SJCRH30 (cell line): ENCODE measurements at regions not wholly inside any gene's neighbourhood (a gene's known extent, or its start where the extent isn't known, plus 50 kb on each side); places are given as distances from the start of the nearest gene placed in this dataset.

Experiments used
- DNase-seq, 2 experiments: peaks; one replicate each; pipeline ENCODE4 v3.0.0-alpha.2; 2015 to 2020
- H3K27ac ChIP-seq: fragments of 250-450 bp; sonication (Bioruptor Pico); 2 replicates; pipeline ENCODE4 v1.5.1; 2020; ENCODE audit warnings: mild to moderate bottlenecking, moderate library complexity
- H3K27me3 ChIP-seq: fragments of 250-450 bp; sonication (Bioruptor Pico); 2 replicates; pipeline ENCODE4 v1.5.1; 2020; ENCODE audit warnings: mild to moderate bottlenecking, moderate library complexity
- H3K36me3 ChIP-seq: fragments of 250-450 bp; sonication (Bioruptor Pico); 2 replicates; pipeline ENCODE4 v1.5.1; 2020; ENCODE audit warnings: mild to moderate bottlenecking, moderate library complexity
- H3K4me1 ChIP-seq: fragments of 250-450 bp; sonication (Bioruptor Pico); 2 replicates; pipeline ENCODE4 v1.5.1; 2020; ENCODE audit warnings: mild to moderate bottlenecking, moderate library complexity
- H3K4me3 ChIP-seq: fragments of 250-450 bp; sonication (Bioruptor Pico); 2 replicates; pipeline ENCODE4 v1.5.1; 2020; ENCODE audit warnings: mild to moderate bottlenecking, moderate library complexity
- H3K9me3 ChIP-seq: fragments of 250-450 bp; sonication (Bioruptor Pico); replicated peaks from 2 replicates; pipeline ENCODE4 v1.5.1; 2020; ENCODE audit warnings: mild to moderate bottlenecking, moderate library complexity

DNA sequence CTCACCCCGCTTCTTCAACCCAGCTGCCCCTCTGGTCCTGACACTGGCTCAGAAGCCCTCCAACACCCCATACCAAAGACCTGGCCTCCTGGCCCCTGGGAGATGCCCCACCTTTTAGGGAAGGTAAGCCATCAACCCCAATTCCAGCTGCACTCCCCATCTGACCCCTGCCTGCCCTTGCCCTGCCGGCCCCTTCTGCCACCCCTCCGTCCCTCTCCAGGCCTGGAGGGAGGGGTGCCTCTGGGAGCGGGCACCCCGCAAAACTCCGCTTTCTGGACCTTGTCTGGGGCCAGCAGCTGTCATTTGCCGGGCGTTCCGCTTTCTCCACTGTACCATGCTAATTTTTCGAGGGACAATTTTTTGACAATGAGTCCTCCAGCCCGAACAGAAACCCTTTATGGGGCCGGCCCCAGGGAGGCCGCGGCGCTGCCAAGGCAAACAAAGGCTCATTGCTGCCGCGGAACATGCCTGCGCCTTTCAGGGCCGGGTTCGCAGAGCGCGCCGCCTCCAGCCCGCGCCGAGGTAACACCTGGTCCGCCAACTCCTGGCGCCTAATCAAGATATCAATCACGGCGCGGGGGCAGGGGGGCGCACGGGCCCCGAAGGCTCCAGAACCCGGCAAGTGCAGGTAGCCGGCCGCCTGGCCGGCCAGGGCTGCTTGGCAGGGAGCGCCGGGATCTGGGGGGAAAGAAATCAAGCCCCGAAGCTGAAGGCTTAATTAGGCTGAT, 96.0 kb downstream of the INHBB start:
- DNase-seq: peak in 1 of 2 experiments; percentile 34
- Histone ChIP-seq H3K27ac (no peak overlapping the region), H3K9me3 (no peaks in the 10 kb centered on the region), H3K27me3 (peaks cover 21% of the 10 kb centered on the region), H3K4me3 (no peak overlapping the region), H3K4me1 (no peaks in the 10 kb centered on the region), H3K36me3 (no peaks in the 10 kb centered on the region)

- Histone ChIP-seq H3K36me3 (no peaks in the 10 kb centered on the region), H3K4me1 (no peaks in the 10 kb centered on the region), H3K9me3 (no peaks in the 10 kb centered on the region), H3K4me3 (no peak overlapping the region), H3K27ac (no peak overlapping the region), H3K27me3 (peaks cover 21% of the 10 kb centered on the region)
- DNase-seq: no peak
These were observed 96.6 kb downstream of the INHBB start for GRCh38 chr2:120442541-120442922.

GRCh38 chr2:120442923-120443571, 97.1 kb downstream of the INHBB start:
- Histone ChIP-seq H3K27ac (no peak overlapping the region), H3K4me1 (no peaks in the 10 kb centered on the region), H3K9me3 (no peaks in the 10 kb centered on the region), H3K4me3 (no peak overlapping the region), H3K36me3 (no peaks in the 10 kb centered on the region), H3K27me3 (peaks cover 21% of the 10 kb centered on the region)
- DNase-seq: no peak

DNA sequence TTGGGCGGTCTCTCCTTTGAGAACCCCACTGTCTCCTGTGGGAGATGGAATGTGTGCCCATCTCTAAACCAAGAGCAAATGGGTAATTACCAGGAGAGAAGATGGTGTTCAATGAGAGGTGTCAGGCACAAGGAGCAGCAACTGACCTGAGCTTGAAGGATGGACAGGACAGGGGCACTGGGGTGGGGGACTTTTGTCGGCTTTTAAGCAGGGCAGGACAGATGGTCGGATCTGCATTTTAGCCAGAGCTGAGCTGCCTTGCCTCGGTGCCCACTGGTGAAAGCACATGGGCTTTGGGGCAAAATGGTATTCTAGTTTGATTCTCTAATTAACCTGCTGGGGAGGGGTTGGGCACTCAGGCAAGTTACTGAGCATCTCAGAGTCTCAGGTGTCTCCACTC, 98.0 kb downstream of the INHBB start:
- H3K27ac ChIP-seq: no peak overlapping the region
- H3K27me3 ChIP-seq: peaks cover 21% of the 10 kb centered on the region
- H3K4me3 ChIP-seq: no peak overlapping the region
- no peak for DNase-seq
- no peaks in the 10 kb centered on the region for H3K9me3 ChIP-seq
- no peaks in the 10 kb centered on the region for H3K36me3 ChIP-seq
- no peaks in the 10 kb centered on the region for H3K4me1 ChIP-seq

GRCh38 chr2:120444691-120445240, 98.8 kb downstream of the INHBB start:
- Histone ChIP-seq H3K4me1 (no peaks in the 10 kb centered on the region), H3K36me3 (no peaks in the 10 kb centered on the region), H3K4me3 (no peak overlapping the region), H3K27ac (no peak overlapping the region), H3K27me3 (peaks cover 24% of the 10 kb centered on the region), H3K9me3 (no peaks in the 10 kb centered on the region)
- DNase-seq: no peak

GRCh38 chr2:120445449-120446143, 99.7 kb downstream of the INHBB start:
- no peaks in the 10 kb centered on the region for H3K36me3 ChIP-seq
- no peaks in the 10 kb centered on the region for H3K4me1 ChIP-seq
- no peak overlapping the region for H3K4me3 ChIP-seq
- peak in 1 of 2 experiments; percentile 13 for DNase-seq
- H3K27me3 ChIP-seq: peaks cover 23% of the 10 kb centered on the region
- H3K9me3 ChIP-seq: no peaks in the 10 kb centered on the region
- no peak overlapping the region for H3K27ac ChIP-seq

- H3K36me3 ChIP-seq: no peaks in the 10 kb centered on the region
- H3K9me3 ChIP-seq: no peaks in the 10 kb centered on the region
- H3K4me3 ChIP-seq: no peak overlapping the region
- peaks cover 16% of the 10 kb centered on the region for H3K27me3 ChIP-seq
- no peak for DNase-seq
- no peak overlapping the region for H3K27ac ChIP-seq
- no peaks in the 10 kb centered on the region for H3K4me1 ChIP-seq
These were observed 100.5 kb downstream of the INHBB start for GRCh38 chr2:120446236-120447126.

DNA sequence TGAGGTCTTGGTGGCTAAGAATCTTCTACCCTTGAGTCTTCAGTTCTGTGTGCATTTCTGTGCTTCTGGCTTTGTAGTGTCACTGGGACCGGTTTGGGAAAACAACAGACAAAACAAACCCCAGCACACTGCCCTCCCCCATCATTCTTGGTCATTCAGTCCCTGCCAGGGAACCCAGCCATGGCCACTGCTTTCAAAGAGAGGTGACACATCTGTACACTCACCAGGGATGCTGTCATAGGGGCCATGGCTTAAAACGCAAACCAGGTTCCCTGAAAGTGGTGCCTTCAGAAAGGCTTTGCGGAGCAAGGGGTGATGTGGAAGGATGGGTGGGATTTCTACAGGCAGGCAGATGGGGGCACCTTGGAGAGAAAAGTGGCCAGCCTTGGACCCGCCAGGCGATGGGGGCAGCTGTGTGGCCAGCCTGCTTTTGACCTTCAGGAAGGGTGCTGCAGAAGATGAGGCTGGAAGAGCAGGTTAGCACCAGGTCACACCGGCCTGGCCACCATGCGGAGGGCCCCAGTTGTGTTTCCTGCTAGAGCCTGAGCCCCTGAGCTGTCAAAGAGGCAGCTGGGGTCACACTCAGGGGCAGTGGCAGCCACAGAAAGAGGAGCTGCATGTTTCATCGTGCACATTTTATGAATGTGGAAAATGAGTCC, 101.3 kb downstream of the INHBB start:
- H3K4me1 ChIP-seq: no peaks in the 10 kb centered on the region
- peaks cover 15% of the 10 kb centered on the region for H3K27me3 ChIP-seq
- no peak overlapping the region for H3K4me3 ChIP-seq
- H3K36me3 ChIP-seq: no peaks in the 10 kb centered on the region
- DNase-seq: no peak
- no peak overlapping the region for H3K27ac ChIP-seq
- no peaks in the 10 kb centered on the region for H3K9me3 ChIP-seq

- no peak overlapping the region for H3K4me3 ChIP-seq
- no peak for DNase-seq
- no peaks in the 10 kb centered on the region for H3K4me1 ChIP-seq
- peaks cover 15% of the 10 kb centered on the region for H3K27me3 ChIP-seq
- no peaks in the 10 kb centered on the region for H3K36me3 ChIP-seq
- H3K27ac ChIP-seq: no peak overlapping the region
- H3K9me3 ChIP-seq: no peaks in the 10 kb centered on the region
These were observed 102.5 kb downstream of the INHBB start for GRCh38 chr2:120448436-120448835.

DNA sequence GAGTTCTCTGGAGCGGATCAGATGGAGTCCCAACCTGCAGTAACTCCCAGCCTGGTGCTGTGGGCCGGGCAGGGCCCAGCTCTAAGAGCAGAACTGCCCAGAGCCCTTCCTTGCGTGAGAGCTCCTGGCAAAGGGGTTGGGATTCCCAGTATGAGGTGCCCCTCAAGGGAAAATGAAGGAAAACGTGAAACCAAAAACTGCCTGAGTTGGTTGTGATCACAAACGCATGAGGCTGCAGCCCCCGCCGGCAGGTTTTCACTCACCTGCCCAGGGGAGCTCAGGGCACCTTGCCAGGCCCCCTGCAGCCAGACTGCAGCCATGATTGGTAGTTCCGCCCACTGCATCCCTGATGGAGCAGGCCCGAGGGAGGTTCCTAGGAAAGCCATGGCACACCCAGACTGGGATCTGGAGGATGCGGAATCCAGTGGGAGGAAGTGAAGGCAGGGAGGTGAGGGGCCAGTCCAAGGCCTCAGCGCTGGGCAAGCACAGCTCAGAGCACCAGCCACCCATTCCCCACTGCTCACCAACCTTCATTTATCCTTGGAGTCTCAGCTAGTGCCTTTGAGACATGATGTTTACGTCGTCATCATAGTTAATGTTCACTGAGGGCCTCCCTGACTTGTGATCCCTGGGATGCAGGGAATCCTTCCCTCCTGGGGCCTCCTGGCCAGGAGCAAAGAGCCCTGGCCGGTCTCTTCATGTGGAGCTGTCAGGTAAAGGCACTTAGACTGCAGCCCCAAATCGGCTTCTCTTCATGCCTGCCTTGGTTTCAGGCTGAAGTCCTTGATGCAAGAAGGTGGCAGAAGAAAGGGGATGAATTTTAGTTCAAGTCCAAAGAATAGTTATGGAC, 103.2 kb downstream of the INHBB start:
- Histone ChIP-seq H3K4me3 (no peak overlapping the region), H3K27me3 (peaks cover 15% of the 10 kb centered on the region), H3K36me3 (no peaks in the 10 kb centered on the region), H3K9me3 (no peaks in the 10 kb centered on the region), H3K27ac (no peak overlapping the region), H3K4me1 (no peaks in the 10 kb centered on the region)
- no peak for DNase-seq

GRCh38 chr2:120450196-120450820, 104.4 kb downstream of the INHBB start:
- Histone ChIP-seq H3K27me3 (peaks cover 20% of the 10 kb centered on the region), H3K4me3 (no peak overlapping the region), H3K9me3 (no peaks in the 10 kb centered on the region), H3K27ac (no peak overlapping the region), H3K36me3 (no peaks in the 10 kb centered on the region), H3K4me1 (no peaks in the 10 kb centered on the region)
- no peak for DNase-seq

GRCh38 chr2:120451334-120451733, 105.4 kb downstream of the INHBB start:
- no peaks in the 10 kb centered on the region for H3K4me1 ChIP-seq
- H3K36me3 ChIP-seq: no peaks in the 10 kb centered on the region
- H3K27me3 ChIP-seq: peaks cover 20% of the 10 kb centered on the region
- H3K27ac ChIP-seq: no peak overlapping the region
- no peaks in the 10 kb centered on the region for H3K9me3 ChIP-seq
- no peak for DNase-seq
- no peak overlapping the region for H3K4me3 ChIP-seq

- Histone ChIP-seq H3K27me3 (peaks cover 20% of the 10 kb centered on the region), H3K4me3 (no peak overlapping the region), H3K27ac (no peak overlapping the region), H3K36me3 (no peaks in the 10 kb centered on the region), H3K9me3 (no peaks in the 10 kb centered on the region), H3K4me1 (no peaks in the 10 kb centered on the region)
- no peak for DNase-seq
These were observed 106.2 kb downstream of the INHBB start for GRCh38 chr2:120452131-120452530.
